ENCODE measurements at regions not wholly inside any gene's neighbourhood (a gene's known extent, or its start where the extent isn't known, plus 50 kb on each side); places are given as distances from the start of the nearest gene placed in this dataset.

DNA sequence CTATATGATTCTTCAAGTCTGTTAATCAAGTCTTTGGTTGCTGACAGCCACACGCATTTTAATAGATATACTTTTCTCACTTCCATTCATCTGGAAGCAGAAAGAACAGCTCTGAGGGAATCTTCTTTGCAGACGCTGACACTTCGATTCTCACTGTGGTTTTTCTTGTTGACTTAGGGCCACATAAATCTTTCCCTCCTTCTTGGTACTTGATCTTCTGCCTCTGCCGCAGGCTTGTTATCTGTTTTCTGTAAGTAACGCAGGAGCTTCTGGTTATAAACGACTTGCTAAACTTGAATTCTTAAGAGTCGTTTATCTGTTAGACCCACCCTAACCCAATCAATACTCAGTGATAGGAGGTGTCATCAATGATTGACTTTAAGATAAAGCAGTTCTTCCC, 268.8 kb upstream of the SULF2 start:
- TF ChIP-seq, protein P1, sequence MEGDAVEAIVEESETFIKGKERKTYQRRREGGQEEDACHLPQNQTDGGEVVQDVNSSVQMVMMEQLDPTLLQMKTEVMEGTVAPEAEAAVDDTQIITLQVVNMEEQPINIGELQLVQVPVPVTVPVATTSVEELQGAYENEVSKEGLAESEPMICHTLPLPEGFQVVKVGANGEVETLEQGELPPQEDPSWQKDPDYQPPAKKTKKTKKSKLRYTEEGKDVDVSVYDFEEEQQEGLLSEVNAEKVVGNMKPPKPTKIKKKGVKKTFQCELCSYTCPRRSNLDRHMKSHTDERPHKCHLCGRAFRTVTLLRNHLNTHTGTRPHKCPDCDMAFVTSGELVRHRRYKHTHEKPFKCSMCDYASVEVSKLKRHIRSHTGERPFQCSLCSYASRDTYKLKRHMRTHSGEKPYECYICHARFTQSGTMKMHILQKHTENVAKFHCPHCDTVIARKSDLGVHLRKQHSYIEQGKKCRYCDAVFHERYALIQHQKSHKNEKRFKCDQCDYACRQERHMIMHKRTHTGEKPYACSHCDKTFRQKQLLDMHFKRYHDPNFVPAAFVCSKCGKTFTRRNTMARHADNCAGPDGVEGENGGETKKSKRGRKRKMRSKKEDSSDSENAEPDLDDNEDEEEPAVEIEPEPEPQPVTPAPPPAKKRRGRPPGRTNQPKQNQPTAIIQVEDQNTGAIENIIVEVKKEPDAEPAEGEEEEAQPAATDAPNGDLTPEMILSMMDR (IDR thresholded peaks at IDR 0.05; ENCODE audit: low read depth, low read length): no peak
- no peak for TF ChIP-seq EZH2phosphoT487 (IDR thresholded peaks at IDR 0.05; ENCODE audit: low read depth)
